Liver (tissue), 8 donors: ENCODE measurements at regions not wholly inside any gene's neighbourhood (a gene's known extent, or its start where the extent isn't known, plus 50 kb on each side); places are given as distances from the start of the nearest gene placed in this dataset.

Experiments used
- DNase-seq: peaks from one replicate; pipeline ENCODE4 v3.0.0-alpha.2; 2017; ENCODE audit warnings: low spot score
- H3K27ac ChIP-seq, 2 donors: one replicate each; pipeline ENCODE4 v1.7.0; 2013; ENCODE audit warnings: inconsistent platforms in 2 of 2, low read length in 2 of 2, control low read depth in 1 of 2, low read depth in 1 of 2, mild to moderate bottlenecking in 1 of 2
- H3K27me3 ChIP-seq, 4 donors: one replicate each; pipeline versions ENCODE4 v1.6.1 to v1.7.0; 2013; ENCODE audit warnings: low read length in 3 of 4, inconsistent platforms in 1 of 4, mild to moderate bottlenecking in 1 of 4, moderate library complexity in 1 of 4; ENCODE audit not compliant: control insufficient read depth in 4 of 4, insufficient read depth in 4 of 4
- H3K36me3 ChIP-seq, 4 donors: one replicate each; pipeline versions ENCODE4 v1.6.1 to v1.7.0; 2013; ENCODE audit warnings: low read length in 3 of 4, mild to moderate bottlenecking in 3 of 4, low read depth in 1 of 4, moderate library complexity in 1 of 4; ENCODE audit not compliant: control insufficient read depth in 4 of 4, insufficient read depth in 3 of 4
- H3K4me1 ChIP-seq, 4 donors: one replicate each; pipeline versions ENCODE4 v1.6.1 to v1.7.0; 2013; ENCODE audit warnings: low read length in 3 of 4, mild to moderate bottlenecking in 3 of 4, moderate library complexity in 1 of 4; ENCODE audit not compliant: control insufficient read depth in 4 of 4, insufficient read depth in 4 of 4
- H3K4me3 ChIP-seq, 3 donors: one replicate each; pipeline versions ENCODE4 v1.6.1 to v1.7.0; 2013; ENCODE audit warnings: low read length in 3 of 3, control low read depth in 1 of 3, low read depth in 1 of 3, mild to moderate bottlenecking in 1 of 3
- H3K9ac ChIP-seq, 2 donors: one replicate each; pipeline ENCODE4 v1.7.0; 2013; ENCODE audit warnings: low read length in 2 of 2, mild to moderate bottlenecking in 2 of 2, moderate library complexity in 2 of 2, control low read depth in 1 of 2, low read depth in 1 of 2
- H3K9me3 ChIP-seq, 4 donors: one replicate each; pipeline versions ENCODE4 v1.6.1 to v1.7.0; 2013; ENCODE audit warnings: low read length in 3 of 4; ENCODE audit not compliant: control insufficient read depth in 4 of 4
- EGR1 ChIP-seq, 2 donors: IDR thresholded peaks; 2 replicates each; pipeline ENCODE4 v1.6.1; 2016 to 2018; ENCODE audit warnings: antibody characterized with exemption in 2 of 2, low read depth in 2 of 2
- FOXA1 ChIP-seq: IDR thresholded peaks from 2 replicates; pipeline ENCODE4 v1.6.1; 2016; ENCODE audit warnings: antibody characterized with exemption
- FOXA2 ChIP-seq: IDR thresholded peaks from 2 replicates; pipeline ENCODE4 v1.6.1; 2016; ENCODE audit warnings: antibody characterized with exemption
- GABPA ChIP-seq, 2 donors: IDR thresholded peaks in 1 of 2; conservative IDR thresholded peaks in 1 of 2; 2 replicates each; pipeline ENCODE4 v1.6.1; 2016; ENCODE audit warnings: antibody characterized with exemption in 2 of 2, mild to moderate bottlenecking in 1 of 2, moderate library complexity in 1 of 2
- HNF4A ChIP-seq, 2 donors: conservative IDR thresholded peaks; 2 replicates each; pipeline ENCODE4 v1.6.1; 2016; ENCODE audit warnings: antibody characterized with exemption in 2 of 2, mild to moderate bottlenecking in 2 of 2
- HNF4G ChIP-seq: IDR thresholded peaks from 2 replicates; pipeline ENCODE4 v1.6.1; 2016; ENCODE audit warnings: antibody characterized with exemption
- JUND ChIP-seq, 2 donors: IDR thresholded peaks; 2 replicates each; pipeline ENCODE4 v1.6.1; 2016; ENCODE audit warnings: antibody characterized with exemption in 2 of 2
- NR2F2 ChIP-seq: IDR thresholded peaks from 2 replicates; pipeline ENCODE4 v1.6.1; 2016; ENCODE audit warnings: antibody characterized with exemption
- RAD21 ChIP-seq, 2 donors: IDR thresholded peaks; 2 replicates each; pipeline ENCODE4 v1.6.1; 2016; ENCODE audit warnings: antibody characterized with exemption in 2 of 2, mild to moderate bottlenecking in 2 of 2
- RXRA ChIP-seq, 2 donors: IDR thresholded peaks; 2 replicates each; pipeline ENCODE4 v1.6.1; 2017 to 2018; ENCODE audit warnings: antibody characterized with exemption in 2 of 2, mild to moderate bottlenecking in 1 of 2
- SP1 ChIP-seq: IDR thresholded peaks from 2 replicates; pipeline ENCODE4 v1.6.1; 2018; ENCODE audit warnings: antibody characterized with exemption, mild to moderate bottlenecking
- TAF1 ChIP-seq: conservative IDR thresholded peaks from 2 replicates; pipeline ENCODE4 v1.6.1; 2016; ENCODE audit warnings: antibody characterized with exemption, mild to moderate bottlenecking
- YY1 ChIP-seq: IDR thresholded peaks from 2 replicates; pipeline ENCODE4 v1.6.1; 2016; ENCODE audit warnings: antibody characterized with exemption, mild to moderate bottlenecking
- WGBS: extraction: QIAGEN DNeasy Blood & Tissue Kit; methylation state at CpG from one replicate; pipeline ENCODE4 v1.1.7; 2013; 5-methylcytosine and 5-hydroxymethylcytosine counted together
- TF ChIP-seq, protein P1 (sequence below): IDR thresholded peaks from 2 replicates; pipeline ENCODE4 v1.6.1; 2016; ENCODE audit warnings: antibody characterized with exemption
- TF ChIP-seq, protein P2 (sequence below): IDR thresholded peaks from 2 replicates; pipeline ENCODE4 v1.6.1; 2016; ENCODE audit warnings: antibody characterized with exemption
- TF ChIP-seq, protein P3 (sequence below): IDR thresholded peaks from 2 replicates; pipeline ENCODE4 v1.6.1; 2016; ENCODE audit warnings: antibody characterized with exemption
- TF ChIP-seq, protein P4 (sequence below): fragments of 150-350 bp; IDR thresholded peaks from 2 replicates; pipeline ENCODE4 v1.5.1; 2017; ENCODE audit warnings: improper control_type of control experiment, low read depth, low read length; ENCODE audit not compliant: missing input control
- TF ChIP-seq, protein P5 (sequence below): IDR thresholded peaks from 2 replicates; pipeline ENCODE4 v1.6.1; 2016; ENCODE audit warnings: antibody characterized with exemption, mild to moderate bottlenecking
- donor health status: healthy.
- donor health status: healthy.
- donor health status: healthy.
- donor health status: healthy.
- donor health status: healthy.

DNA sequence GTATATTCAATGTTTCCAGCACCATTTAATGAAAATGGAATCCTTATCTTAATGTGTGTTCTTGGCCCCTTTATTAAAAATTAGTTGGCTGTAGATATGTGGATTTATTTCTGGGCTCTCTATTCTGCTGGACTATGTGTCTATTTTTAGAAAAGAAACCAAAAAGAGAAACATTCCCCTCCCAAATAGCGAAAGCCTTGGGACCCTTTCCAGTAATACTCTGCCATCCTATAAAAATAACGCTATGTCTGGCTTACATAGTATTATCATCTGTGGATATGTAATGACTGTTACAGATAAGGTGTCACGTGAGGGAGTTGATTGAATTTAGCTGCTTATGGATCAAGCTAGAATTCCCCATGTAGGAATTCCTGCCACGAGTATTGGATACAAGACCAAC, 279.3 kb upstream of the KIF2B start:
- TF ChIP-seq YY1: no peak
- TF ChIP-seq HNF4G: no peak
- Histone ChIP-seq H3K36me3 (no peaks in the 10 kb centered on the region), H3K9me3 (no peaks in the 10 kb centered on the region), H3K4me1 (no peaks in the 10 kb centered on the region), H3K27ac (no peak overlapping the region), H3K27me3 (no peaks in the 10 kb centered on the region), H3K4me3 (no peak overlapping the region), H3K9ac (no peak overlapping the region)
- no peak for DNase-seq
- WGBS: 66% methylated on average over 4 of the region's 4 CpGs

DNA sequence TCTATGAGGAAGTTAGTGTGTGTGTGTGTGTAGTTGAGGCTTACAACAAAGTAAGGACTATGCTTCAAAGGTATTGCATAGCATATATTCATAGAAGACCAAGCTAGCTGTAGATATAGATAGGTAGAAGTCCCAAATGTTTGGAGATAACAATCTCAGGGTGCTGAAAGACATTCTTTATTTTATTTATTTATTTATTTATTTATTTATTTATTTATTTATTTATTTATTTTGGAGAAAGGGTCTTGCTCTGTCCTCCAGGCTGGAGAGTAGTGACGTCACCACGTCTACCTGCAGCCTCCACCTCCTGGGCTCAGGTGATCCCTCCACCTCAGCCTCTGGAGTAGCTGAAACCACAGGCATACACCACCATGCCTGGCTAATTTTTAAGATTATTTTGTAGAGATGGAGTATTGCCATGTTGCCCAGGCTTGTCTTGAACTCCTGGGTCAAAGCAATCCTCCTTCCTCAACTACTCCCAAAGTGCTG, 284.6 kb upstream of the KIF2B start:
- H3K36me3 ChIP-seq: no peaks in the 10 kb centered on the region
- 85% methylated on average over 2 of the region's 2 CpGs for WGBS
- H3K27ac ChIP-seq: no peak overlapping the region
- no peaks in the 10 kb centered on the region for H3K9me3 ChIP-seq
- TF ChIP-seq RXRA (IDR thresholded peaks at IDR 0.05) (no peak), YY1 (no peak), SP1 (no peak), FOXA1 (no peak), RAD21 (IDR thresholded peaks at IDR 0.05) (no peak), GABPA (IDR thresholded peaks at IDR 0.05 in 1 of 2, conservative IDR thresholded peaks at IDR 0.05 in 1 of 2) (no peak)
- TF ChIP-seq, protein P1, sequence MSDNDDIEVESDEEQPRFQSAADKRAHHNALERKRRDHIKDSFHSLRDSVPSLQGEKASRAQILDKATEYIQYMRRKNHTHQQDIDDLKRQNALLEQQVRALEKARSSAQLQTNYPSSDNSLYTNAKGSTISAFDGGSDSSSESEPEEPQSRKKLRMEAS: no peak
- no peak overlapping the region for H3K4me3 ChIP-seq
- no peaks in the 10 kb centered on the region for H3K4me1 ChIP-seq
- H3K27me3 ChIP-seq: peaks cover 0 to 2% (median 0%) of the 10 kb centered on the region in 4 donors
- H3K9ac ChIP-seq: no peak overlapping the region
- no peak for DNase-seq

DNA sequence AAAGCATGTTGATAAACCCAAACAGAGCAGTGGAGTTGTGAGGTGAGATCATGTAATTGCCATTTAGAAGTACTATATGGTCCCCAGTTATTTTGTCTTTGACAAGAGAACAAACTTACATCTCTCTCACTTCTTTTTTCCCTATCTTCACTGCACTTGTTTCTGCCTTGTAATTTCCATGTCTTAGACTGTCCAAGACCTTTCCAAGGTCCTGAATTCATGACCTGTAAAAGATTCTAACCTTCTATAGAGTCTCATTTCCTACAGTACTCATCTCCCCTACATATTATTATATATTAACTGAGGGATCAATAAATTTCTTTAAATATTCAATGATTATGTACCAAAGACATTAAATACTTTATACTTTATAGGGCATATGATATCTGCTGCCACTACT, 295.3 kb upstream of the KIF2B start:
- no peaks in the 10 kb centered on the region for H3K4me1 ChIP-seq
- no peak for DNase-seq
- no peak overlapping the region for H3K4me3 ChIP-seq
- no peak overlapping the region for H3K27ac ChIP-seq
- no peak overlapping the region for H3K9ac ChIP-seq
- no peaks in the 10 kb centered on the region for H3K36me3 ChIP-seq
- no peaks in the 10 kb centered on the region for H3K27me3 ChIP-seq
- H3K9me3 ChIP-seq: no peaks in the 10 kb centered on the region
- TF ChIP-seq TAF1 (no peak), FOXA2 (no peak)

DNA sequence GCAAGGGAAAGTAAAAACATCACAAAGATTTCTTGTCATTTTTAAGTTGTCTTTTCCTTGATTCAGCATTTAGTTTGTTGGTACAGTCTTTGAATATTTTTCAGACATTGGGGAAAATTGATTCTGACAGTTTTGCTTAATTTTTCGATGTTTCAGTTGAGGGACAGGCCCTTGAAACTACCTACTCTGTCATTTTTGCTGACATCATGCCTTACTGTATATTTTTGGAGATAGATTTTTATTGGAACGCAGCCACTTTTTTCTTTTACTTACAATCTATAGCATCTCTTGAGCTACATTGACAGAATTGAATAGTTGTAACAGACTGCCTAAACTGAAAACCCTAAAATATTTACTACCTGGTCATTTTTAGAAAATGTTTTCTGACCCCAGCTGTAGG, 297.1 kb upstream of the KIF2B start:
- 69% methylated on average over 2 of the region's 2 CpGs for WGBS
- Histone ChIP-seq H3K27me3 (no peaks in the 10 kb centered on the region), H3K4me1 (no peaks in the 10 kb centered on the region)
- TF ChIP-seq RAD21 (IDR thresholded peaks at IDR 0.05): no peak
- no peak for TF ChIP-seq NR2F2
- TF ChIP-seq, protein P2, sequence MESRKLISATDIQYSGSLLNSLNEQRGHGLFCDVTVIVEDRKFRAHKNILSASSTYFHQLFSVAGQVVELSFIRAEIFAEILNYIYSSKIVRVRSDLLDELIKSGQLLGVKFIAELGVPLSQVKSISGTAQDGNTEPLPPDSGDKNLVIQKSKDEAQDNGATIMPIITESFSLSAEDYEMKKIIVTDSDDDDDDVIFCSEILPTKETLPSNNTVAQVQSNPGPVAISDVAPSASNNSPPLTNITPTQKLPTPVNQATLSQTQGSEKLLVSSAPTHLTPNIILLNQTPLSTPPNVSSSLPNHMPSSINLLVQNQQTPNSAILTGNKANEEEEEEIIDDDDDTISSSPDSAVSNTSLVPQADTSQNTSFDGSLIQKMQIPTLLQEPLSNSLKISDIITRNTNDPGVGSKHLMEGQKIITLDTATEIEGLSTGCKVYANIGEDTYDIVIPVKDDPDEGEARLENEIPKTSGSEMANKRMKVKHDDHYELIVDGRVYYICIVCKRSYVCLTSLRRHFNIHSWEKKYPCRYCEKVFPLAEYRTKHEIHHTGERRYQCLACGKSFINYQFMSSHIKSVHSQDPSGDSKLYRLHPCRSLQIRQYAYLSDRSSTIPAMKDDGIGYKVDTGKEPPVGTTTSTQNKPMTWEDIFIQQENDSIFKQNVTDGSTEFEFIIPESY: no peak
- TF ChIP-seq TAF1: no peak
- TF ChIP-seq HNF4A (conservative IDR thresholded peaks at IDR 0.05): no peak
- no peak for TF ChIP-seq FOXA2
- no peak for TF ChIP-seq GABPA (IDR thresholded peaks at IDR 0.05 in 1 of 2, conservative IDR thresholded peaks at IDR 0.05 in 1 of 2)
- TF ChIP-seq, protein P3, sequence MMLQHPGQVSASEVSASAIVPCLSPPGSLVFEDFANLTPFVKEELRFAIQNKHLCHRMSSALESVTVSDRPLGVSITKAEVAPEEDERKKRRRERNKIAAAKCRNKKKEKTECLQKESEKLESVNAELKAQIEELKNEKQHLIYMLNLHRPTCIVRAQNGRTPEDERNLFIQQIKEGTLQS: no peak
- TF ChIP-seq, protein P4, sequence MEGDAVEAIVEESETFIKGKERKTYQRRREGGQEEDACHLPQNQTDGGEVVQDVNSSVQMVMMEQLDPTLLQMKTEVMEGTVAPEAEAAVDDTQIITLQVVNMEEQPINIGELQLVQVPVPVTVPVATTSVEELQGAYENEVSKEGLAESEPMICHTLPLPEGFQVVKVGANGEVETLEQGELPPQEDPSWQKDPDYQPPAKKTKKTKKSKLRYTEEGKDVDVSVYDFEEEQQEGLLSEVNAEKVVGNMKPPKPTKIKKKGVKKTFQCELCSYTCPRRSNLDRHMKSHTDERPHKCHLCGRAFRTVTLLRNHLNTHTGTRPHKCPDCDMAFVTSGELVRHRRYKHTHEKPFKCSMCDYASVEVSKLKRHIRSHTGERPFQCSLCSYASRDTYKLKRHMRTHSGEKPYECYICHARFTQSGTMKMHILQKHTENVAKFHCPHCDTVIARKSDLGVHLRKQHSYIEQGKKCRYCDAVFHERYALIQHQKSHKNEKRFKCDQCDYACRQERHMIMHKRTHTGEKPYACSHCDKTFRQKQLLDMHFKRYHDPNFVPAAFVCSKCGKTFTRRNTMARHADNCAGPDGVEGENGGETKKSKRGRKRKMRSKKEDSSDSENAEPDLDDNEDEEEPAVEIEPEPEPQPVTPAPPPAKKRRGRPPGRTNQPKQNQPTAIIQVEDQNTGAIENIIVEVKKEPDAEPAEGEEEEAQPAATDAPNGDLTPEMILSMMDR: no peak
- TF ChIP-seq, protein P5, sequence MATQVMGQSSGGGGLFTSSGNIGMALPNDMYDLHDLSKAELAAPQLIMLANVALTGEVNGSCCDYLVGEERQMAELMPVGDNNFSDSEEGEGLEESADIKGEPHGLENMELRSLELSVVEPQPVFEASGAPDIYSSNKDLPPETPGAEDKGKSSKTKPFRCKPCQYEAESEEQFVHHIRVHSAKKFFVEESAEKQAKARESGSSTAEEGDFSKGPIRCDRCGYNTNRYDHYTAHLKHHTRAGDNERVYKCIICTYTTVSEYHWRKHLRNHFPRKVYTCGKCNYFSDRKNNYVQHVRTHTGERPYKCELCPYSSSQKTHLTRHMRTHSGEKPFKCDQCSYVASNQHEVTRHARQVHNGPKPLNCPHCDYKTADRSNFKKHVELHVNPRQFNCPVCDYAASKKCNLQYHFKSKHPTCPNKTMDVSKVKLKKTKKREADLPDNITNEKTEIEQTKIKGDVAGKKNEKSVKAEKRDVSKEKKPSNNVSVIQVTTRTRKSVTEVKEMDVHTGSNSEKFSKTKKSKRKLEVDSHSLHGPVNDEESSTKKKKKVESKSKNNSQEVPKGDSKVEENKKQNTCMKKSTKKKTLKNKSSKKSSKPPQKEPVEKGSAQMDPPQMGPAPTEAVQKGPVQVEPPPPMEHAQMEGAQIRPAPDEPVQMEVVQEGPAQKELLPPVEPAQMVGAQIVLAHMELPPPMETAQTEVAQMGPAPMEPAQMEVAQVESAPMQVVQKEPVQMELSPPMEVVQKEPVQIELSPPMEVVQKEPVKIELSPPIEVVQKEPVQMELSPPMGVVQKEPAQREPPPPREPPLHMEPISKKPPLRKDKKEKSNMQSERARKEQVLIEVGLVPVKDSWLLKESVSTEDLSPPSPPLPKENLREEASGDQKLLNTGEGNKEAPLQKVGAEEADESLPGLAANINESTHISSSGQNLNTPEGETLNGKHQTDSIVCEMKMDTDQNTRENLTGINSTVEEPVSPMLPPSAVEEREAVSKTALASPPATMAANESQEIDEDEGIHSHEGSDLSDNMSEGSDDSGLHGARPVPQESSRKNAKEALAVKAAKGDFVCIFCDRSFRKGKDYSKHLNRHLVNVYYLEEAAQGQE: no peak
- TF ChIP-seq EGR1 (IDR thresholded peaks at IDR 0.05; ENCODE audit: low read depth in 2 of 2): no peak
- TF ChIP-seq JUND (IDR thresholded peaks at IDR 0.05): no peak
- no peak for TF ChIP-seq FOXA1

More for the DNA sequence above, 297.1 kb upstream of the KIF2B start:
- H3K9me3 ChIP-seq: no peaks in the 10 kb centered on the region
- DNase-seq: no peak
- no peaks in the 10 kb centered on the region for H3K36me3 ChIP-seq
- H3K9ac ChIP-seq: no peak overlapping the region
- H3K4me3 ChIP-seq: no peak overlapping the region
- no peak overlapping the region for H3K27ac ChIP-seq
